ENCODE measurements at regions not wholly inside any gene's neighbourhood (a gene's known extent, or its start where the extent isn't known, plus 50 kb on each side); places are given as distances from the start of the nearest gene placed in this dataset.

DNA sequence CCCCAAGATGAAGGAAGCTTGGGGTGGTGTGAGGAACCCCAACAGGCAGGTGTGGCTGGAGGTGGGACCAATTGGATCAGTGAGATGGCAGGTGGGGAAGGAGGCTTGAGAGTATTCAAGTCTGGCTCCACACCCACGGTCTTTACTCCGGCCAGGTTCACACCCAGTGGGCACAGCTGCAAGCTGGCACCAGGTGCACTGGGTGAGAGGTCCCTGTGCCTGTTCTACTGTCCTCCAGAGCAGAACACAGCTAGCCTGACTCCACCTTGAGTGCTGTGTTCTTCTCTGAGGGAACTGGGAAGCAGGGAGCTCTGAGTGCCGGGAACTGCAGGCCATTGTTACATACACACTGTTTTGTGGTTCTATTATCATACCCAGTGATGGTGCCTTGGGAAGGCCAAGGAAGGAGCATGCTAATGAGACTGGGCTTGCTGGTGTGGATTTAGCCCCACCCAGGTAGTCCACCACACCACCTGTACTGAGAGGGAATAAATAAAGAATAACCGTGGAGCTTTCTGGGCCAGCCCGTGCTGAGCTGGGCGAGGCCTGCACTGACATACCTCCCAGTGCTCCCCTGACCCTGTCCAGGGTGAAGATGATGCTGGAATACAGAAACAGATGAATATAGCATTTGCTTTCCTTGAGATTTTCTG lies 93.4 kb downstream of the ABHD5 start:
- TF ChIP-seq, protein P1, sequence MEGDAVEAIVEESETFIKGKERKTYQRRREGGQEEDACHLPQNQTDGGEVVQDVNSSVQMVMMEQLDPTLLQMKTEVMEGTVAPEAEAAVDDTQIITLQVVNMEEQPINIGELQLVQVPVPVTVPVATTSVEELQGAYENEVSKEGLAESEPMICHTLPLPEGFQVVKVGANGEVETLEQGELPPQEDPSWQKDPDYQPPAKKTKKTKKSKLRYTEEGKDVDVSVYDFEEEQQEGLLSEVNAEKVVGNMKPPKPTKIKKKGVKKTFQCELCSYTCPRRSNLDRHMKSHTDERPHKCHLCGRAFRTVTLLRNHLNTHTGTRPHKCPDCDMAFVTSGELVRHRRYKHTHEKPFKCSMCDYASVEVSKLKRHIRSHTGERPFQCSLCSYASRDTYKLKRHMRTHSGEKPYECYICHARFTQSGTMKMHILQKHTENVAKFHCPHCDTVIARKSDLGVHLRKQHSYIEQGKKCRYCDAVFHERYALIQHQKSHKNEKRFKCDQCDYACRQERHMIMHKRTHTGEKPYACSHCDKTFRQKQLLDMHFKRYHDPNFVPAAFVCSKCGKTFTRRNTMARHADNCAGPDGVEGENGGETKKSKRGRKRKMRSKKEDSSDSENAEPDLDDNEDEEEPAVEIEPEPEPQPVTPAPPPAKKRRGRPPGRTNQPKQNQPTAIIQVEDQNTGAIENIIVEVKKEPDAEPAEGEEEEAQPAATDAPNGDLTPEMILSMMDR (IDR thresholded peaks at IDR 0.05): no peak
- TF ChIP-seq EP300 (IDR thresholded peaks at IDR 0.05) (no peak), POLR2A (IDR thresholded peaks at IDR 0.05) (no peak), POLR2AphosphoS5 (IDR thresholded peaks at IDR 0.05) (no peak)

Measured in stomach (tissue), 4 donors.